GM18907 (cell line): ENCODE measurements at regions not wholly inside any gene's neighbourhood (a gene's known extent, or its start where the extent isn't known, plus 50 kb on each side); places are given as distances from the start of the nearest gene placed in this dataset.

Experiments
- ATAC-seq: cut with Tn5 transposase; IDR thresholded peaks from one replicate; pipeline ENCODE4 v1.9.1; 2021; ENCODE audit warnings: mild to moderate bottlenecking, moderate library complexity; ENCODE audit not compliant: unreplicated experiment

DNA sequence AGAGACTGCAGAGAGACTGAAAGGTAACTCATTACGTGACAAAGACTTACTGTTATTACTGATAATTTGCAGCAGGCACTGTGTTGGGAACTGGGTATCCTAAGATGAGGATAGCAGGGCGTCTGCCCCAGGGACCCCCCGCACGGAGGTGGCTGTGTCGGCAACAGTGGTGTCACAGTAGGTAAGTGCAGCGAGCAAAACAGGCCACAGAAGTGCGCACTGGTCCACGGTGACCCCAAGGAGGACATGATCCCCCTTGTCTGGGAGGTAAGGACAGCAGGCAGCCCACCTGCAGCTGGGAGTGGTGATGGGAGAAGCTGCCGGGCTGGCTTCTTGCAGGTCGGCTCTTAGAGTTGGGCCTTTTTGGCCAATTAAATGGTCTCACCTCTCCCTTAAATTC lies 82.9 kb downstream of the FAM43A start:
- no peak for ATAC-seq

DNA sequence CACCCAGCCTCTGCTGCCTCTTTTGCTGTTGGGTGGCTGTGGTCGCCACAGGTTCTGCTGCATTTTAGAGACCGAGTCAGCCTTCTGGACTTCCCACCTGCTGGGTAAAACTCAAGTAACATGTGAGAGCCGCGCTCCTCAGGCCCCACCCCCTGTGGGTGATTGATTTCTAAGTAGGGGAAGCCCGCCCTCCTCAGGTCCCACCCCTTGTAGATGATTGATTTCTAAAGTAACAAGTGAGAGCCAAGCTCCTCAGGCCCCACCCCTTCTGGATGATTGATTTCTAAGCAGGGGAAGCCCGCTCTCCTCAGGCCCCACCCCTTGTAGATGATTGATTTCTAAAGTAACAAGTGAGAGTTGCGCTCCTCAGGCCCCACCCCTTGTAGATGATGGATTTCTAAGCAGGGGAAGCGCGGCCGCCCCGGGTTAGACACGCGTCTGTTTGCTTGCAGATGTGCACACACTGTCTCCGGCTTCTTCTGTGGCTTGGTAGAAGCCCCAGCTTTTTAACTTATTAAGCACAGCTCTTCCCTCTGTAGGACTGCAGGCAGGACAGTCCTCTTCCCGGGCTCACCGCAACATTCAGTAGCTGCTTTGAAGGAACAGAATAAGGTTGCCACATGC lies 83.4 kb downstream of the FAM43A start:
- ATAC-seq: peak; percentile 95

- ATAC-seq: no peak
Measured at GRCh38 chr3:194772241-194773000, 86.7 kb downstream of the FAM43A start.

- no peak for ATAC-seq
Measured at GRCh38 chr3:194773216-194773615, 87.5 kb downstream of the FAM43A start.

DNA sequence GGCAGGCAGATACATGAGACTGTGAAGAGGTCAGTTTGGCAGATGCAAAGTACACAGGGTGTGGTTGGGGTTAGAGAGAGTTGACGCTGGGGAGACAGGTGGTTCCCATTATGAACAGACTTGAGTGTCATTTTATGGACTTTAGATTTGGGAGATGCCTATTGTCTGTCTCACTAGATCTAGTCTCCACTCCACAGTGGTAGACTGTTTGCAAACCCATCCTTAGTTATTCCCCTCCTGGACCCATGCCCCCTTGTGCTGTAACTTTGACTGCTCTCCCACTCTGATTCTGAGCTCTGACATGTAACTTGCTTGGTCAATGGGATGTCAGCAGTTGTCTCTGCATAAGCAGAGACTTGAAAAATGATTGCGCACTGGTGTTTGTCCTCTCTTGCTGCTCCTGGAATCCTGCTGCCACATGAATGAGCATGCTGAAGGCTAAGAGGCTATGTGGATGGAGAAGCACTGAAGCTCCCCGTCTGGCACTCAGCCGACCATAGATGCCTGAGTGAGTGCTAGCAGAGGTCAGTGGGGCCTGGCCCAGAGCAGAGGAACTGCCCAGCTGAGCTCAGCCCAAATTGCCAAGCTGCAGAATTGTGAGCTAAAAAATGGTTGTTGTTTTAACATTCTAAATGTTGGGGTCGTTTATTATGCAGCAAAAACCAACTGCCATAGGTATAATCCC lies 88.2 kb downstream of the FAM43A start:
- ATAC-seq: no peak

DNA sequence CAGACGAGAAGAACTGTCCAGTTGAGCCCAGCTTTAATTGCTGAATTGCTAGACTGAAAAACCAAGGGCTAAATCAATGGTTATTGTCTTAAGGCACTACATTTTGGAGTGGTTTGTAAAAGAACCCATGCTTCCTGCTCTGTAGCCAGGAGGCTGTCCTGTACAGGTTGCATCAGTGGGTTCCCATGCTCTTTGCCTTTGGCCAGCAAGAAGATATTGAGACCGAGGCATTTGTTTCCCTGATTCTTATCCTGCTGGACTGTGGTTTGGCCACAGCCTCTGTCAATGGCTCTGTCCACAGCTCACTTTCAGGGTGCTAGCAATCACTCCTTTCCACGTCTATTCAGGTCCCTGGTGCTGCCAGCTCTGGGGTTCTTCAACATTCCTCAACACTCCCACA lies 89.6 kb downstream of the FAM43A start:
- ATAC-seq: no peak

DNA sequence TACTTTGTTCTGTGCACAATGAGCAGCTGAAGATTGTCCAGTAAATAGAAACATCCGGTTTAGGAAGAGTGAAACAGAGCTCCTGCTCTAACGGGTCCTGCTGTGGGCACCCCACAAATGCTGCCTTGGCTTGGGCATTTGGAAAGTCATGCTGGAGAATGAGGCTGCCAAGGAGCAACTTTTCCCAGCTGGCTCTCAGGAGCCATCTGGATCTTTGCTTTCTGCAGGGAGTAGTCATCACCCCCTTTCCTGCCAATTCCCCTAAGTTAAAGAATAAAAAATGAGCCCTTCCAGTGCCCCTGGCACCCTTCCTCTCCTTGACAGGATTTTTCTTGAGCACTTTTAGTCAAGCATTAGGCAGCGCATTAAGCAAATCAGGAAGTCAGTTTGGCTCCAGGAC lies 90.0 kb downstream of the FAM43A start:
- ATAC-seq: no peak

DNA sequence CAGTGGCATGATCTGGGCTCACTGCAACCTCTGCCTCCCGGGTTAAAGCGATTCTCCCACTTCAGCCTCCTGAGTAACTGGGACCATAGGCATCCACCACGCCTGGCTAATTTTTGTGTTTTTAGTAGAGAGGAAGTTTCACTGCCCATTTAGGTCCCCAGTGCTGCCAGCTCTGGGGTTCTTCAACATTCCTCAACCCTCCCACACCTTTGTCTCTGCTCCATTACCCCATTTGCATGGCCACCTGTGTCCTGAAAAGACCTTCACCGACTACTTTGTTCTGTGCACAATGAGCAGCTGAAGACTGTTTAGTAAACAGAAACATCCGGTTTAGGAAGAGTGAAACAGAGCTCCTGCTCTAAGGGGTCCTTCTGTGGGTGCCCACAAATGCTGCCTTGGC lies 92.0 kb downstream of the FAM43A start:
- no peak for ATAC-seq

DNA sequence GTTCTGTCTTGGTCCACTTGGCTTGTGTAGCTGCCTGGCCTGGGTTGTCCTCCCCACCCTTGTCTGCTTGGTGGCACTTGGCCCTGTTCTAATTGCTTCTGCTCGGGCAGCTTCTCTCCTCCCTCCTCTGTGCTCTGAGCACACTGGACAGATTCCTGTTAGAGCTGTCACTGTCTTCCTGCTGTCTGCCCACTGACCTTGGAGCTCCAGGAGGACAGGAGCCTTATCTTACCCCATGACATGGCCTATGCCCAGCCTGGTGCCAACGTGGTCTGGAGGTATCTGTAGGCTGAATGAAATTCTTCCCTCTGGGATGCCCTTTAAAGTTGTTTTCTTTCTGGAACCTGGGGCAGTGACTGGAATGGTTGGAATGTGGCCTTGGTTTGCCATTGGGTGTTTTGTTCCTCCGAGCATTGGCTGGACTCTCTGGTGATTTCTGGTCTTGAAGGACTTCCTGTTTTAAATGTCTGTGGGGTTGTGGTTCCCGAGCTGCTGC lies 94.1 kb downstream of the FAM43A start:
- no peak for ATAC-seq

- no peak for ATAC-seq
Measured at GRCh38 chr3:194780706-194781105, 95.0 kb downstream of the FAM43A start.

- no peak for ATAC-seq
Measured at GRCh38 chr3:194781617-194782016, 95.9 kb downstream of the FAM43A start.

- ATAC-seq: no peak
Measured at GRCh38 chr3:194782698-194783404, 97.2 kb downstream of the FAM43A start.

GRCh38 chr3:194784361-194784760 lies 98.7 kb downstream of the FAM43A start:
- no peak for ATAC-seq

DNA sequence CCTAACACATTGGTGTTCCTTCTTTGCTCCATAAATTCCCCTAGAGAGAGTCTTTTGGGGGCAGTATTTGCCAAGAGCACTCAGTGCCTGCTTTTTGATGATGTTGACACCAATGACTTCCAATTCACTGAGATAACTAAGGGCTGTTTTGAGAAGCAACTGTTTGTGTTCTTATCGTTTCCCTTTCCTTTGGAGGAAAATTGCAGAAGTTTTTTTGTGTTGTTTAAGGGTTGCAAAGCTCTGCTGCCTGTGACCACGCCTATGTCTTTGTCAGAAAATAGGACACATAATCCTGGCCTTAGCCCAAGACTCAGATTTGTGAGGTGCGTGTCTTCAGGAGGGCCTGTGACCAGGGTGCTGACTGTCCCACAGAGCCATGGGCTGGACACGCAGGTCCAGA lies 99.6 kb downstream of the FAM43A start:
- no peak for ATAC-seq

- no peak for ATAC-seq
Measured at GRCh38 chr3:194787072-194787471, 101.4 kb downstream of the FAM43A start.

- no peak for ATAC-seq
Measured at GRCh38 chr3:194787650-194788049, 102.0 kb downstream of the FAM43A start.

- ATAC-seq: no peak
Measured at GRCh38 chr3:194792368-194792767, 106.7 kb downstream of the FAM43A start.

DNA sequence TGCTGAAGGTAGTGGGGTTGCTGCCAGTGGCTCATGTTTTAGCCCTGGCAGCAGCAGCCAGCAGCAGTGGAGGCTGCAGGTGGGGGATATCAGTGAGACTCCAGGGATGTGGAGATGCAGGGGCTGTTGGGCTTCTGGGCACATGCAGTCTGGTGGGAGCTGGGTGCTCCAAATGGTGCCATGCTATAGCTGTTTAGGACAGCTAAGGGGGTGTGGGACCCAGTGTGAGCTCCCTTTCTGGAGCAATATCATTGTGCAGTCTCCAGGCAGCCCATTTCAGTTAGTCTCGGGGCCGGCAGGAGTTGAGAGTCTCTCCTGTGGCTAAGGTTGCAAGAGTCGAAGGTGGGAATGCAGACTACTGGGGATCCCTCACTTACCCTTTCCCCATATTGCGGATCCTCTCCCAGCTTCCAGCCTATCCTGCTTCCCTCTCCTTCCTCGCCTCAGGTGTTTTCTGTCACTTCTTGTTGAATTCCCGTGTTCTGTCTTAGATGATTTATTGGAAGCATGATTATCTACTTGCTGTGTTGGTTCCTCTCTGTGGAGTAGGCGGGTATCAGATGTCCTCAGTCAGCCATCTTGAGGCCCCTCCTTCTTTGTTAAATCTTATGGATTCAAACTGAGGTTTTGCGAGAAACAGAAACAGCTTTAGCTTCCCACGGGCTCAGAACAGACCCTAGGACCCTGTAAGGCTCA lies 112.0 kb downstream of the FAM43A start:
- ATAC-seq: no peak

GRCh38 chr3:194798486-194798885 lies 112.8 kb downstream of the FAM43A start:
- no peak for ATAC-seq

DNA sequence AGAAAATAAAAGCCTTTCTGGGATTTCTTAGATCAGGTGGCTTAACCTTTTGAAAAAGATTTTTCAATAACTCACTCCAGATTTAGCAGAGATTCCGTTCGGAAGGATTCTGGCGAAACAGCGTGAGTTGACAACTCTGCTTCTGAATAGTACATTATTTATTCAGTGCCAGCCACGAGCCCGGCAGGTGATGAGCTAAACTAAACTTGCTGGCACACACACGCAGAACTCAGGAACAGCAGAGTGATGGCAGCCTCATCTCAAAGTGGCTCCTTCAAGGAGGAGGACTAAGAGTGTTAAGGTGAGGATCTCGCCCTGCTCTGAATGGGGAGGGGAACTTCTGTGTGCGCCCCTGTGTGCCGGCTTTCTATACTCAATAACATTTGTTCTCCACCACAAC lies 114.3 kb downstream of the FAM43A start:
- ATAC-seq: no peak
